HS-5 (cell line): ENCODE measurements at regions not wholly inside any gene's neighbourhood (a gene's known extent, or its start where the extent isn't known, plus 50 kb on each side); places are given as distances from the start of the nearest gene placed in this dataset.
"Not testable (repeated sequence)": the region's sequence is repeated elsewhere in the genome, so short reads cannot be mapped to it uniquely, and the experiment has no call there.

Source experiments
- DNase-seq: peaks from one replicate; pipeline ENCODE4 v3.0.0-alpha.2; 2012; ENCODE audit warnings: low read depth

DNA sequence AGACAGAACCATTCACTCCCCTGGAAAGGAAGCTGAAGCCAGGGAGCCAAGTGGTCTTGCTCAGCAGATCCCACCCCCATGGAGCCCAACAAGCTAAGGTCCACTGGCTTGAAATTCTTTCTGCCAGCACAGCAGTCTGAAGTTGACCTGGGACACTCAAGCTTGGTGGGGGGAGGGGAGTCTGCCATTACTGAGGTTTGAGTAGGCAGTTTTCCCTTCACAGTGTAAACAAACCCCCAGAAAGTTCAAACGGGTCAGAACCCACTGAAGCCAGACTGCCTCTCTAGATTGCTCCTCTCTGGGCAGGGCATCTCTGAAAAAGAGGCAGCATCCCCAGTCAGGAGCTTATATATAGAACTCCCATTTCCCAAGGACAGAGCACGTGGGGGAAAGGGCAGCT lies 72.8 kb upstream of the NECTIN3 start:
- DNase-seq, result not testable (repeated sequence)

DNA sequence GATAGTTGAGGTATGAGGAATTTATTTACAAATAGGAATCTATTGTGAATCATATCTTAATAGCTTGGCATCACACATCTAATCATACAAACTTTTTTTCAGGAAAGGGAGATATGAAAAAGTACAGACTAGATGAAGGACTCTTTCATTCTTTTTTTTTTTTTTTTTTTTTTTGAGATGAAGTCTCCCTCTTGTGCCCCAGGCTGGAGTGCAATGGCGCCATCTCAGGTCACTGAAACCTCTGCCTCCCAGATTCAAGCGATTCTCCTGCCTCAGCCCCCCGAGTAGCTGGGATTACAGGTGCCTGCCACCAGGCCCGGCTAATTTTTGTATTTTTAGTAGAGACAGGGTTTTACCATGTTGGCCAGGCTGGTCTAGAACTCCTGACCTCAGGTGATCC lies 65.1 kb upstream of the NECTIN3 start:
- DNase-seq, result not testable (repeated sequence)

DNA sequence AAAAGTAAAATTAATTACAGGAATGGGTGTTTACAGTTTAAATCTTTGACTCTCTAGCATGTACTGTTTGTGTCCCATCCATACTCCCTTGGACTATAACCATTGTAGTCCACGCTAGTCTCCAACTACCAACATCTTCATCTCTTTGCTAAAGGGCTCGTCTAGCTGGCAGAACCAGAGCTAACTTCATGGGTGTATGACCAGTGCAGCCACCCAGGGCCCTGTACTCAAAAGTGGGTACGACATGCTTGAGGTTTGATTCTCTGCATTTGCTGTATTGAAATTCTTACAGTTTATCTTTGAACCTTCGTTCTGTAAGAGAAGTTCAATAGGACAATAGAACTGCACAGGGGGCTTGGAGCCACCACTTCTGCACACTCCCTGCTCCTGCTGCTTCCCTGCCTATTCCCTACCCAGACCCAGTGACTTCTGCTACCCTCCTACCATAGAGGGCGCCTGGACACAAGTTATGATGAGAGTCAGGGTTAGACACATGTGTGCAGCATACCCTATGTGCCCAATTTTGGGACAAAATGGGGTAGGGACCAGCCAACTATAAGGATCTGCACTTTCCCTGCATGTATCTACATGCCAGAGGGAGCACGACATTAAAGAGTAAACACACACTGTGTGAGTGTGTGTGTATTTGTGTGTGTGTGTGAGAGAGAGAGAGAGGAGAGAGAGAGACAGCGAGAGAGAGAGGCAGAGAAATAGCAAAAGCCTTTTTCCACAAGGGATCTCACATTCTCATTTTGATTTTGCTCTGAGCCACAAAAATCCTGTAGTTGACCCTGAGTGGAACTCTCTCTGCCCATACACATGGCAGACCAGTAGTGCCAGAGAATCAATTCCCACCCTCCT lies 59.0 kb upstream of the NECTIN3 start:
- DNase-seq, result no peak
